AG04449 (cell line): ENCODE measurements at regions not wholly inside any gene's neighbourhood (a gene's known extent, or its start where the extent isn't known, plus 50 kb on each side); places are given as distances from the start of the nearest gene placed in this dataset.
"Not testable (repeated sequence)": the region's sequence is repeated elsewhere in the genome, so short reads cannot be mapped to it uniquely, and the experiment has no call there.

Source experiments
- CTCF ChIA-PET: fragments of 350-600 bp; formaldehyde crosslinking; extraction: SDS; loops from one replicate; lab custom pipeline; 2021; ENCODE audit warnings: antibody characterized with exemption; lab: Yijun Ruan, JAX
- POLR2A ChIA-PET: fragments of 400-600, 350-600 bp; formaldehyde crosslinking; extraction: SDS; loops from one replicate; lab custom pipeline; 2020; ENCODE audit warnings: antibody characterized with exemption, inconsistent platforms; lab: Yijun Ruan, JAX
- DNase-seq: peaks from one replicate; pipeline ENCODE4 v3.0.0-alpha.2; 2010; ENCODE audit warnings: low read depth, low spot score
- H3K4me3 ChIP-seq: 2 replicates; pipeline ENCODE4 v1.5.1; 2011; ENCODE audit warnings: low read depth, mild to moderate bottlenecking, control low read depth, low read length
- CTCF ChIP-seq: IDR thresholded peaks from one replicate; pipeline ENCODE4 v1.5.1; 2011; ENCODE audit warnings: mild to moderate bottlenecking, moderate library complexity, low read length, control low read depth, inconsistent platforms; ENCODE audit not compliant: insufficient read depth; ENCODE audit errors: missing control alignments

DNA sequence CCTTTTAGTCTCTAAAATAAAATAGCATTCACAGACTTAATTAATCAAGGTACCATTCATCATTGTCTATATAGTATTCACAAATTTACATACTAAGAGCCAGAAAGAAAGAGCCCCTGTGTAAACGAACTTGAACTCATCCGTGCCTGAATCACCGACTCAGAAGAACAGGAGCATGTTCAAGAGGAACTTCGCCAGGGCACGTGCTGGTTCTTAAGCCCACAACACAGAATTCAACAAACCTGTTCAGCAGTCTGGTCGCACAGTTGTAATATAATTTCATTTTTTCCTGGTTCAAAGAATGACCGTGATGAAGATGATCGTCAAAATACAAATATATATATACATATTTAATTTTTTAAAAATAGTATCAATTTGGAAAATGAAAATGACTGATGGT, 141.9 kb downstream of the CETN3 start:
- no peak for DNase-seq
- no peak for TF ChIP-seq CTCF
- ChIA-PET CTCF (interaction anchor here (1.0 to 5.9 kb wide), 3 partner anchors 13 to 1541 kb away, joined by 3 to 217 read pairs (median 3); no protein-coding TSS in a partner anchor), POLR2A (no interaction called here)
- H3K4me3 ChIP-seq = no peak overlapping the region

DNA sequence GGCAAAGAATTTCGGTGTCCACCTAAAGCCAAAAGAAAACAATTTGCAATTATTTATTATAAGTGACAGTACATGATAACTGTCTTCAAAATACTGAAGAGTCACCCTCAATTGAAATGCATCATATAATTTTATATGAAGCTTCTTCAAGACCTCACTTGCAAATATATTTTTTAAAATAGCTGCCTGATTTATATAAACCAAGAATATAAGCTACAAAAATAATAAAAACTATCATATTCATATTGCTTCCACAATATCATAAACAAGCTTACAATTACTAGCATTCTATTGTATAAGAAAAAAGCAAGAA, 144.1 kb downstream of the CETN3 start:
- TF ChIP-seq CTCF = no peak
- H3K4me3 ChIP-seq = no peak overlapping the region
- POLR2A ChIA-PET = no interaction called here
- CTCF ChIA-PET = interaction anchor here (0.6 to 5.9 kb wide), 24 partner anchors 9 to 1575 kb away, joined by 3 to 217 read pairs (median 3); no protein-coding TSS in a partner anchor
- DNase-seq = no peak

DNA sequence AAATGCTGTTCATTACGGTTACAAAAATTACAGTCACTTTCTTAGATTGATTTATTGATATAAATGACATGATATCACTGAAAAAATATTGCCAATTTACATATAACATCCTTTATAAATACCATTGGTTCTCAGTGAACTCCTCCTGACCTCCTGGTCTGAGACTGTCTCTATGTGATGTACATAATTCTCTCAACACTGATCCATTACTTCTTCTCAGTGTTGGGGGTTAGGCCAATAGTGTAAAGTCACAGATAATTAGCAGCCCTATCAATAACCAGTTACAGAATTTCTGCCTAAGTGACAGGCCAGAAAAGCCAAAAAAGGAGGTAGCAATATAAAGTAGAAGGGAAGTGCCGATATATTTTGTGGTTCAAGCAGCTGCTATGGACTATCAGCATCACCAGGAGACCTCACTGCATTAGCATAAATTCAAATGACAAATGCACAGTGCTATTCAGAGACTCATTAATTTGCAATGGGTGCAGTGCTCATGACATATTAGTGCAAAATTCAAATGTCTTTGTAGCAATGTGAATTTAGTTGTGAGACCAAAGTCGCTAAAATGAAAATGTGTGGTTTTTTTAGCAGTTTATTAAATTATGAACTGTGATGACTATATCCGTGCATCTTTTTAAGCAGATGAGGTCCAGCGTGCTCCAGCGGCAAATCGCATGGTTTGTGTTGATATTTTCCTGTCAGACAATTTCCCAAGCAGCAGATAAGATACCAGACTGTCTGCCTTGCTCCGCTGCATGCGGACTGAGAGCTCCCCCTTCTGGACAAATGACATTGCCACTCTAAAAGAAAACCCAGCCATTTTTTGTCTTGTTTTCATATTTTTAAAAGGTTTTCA, 144.6 kb downstream of the CETN3 start:
- TF ChIP-seq CTCF = peak; percentile 77
- DNase-seq = peak; percentile 19
- ChIA-PET CTCF (interaction anchor here (0.6 to 5.9 kb wide), 24 partner anchors 8 to 1574 kb away, joined by 3 to 217 read pairs (median 3); no protein-coding TSS in a partner anchor), POLR2A (no interaction called here)
- H3K4me3 ChIP-seq = no peak overlapping the region

DNA sequence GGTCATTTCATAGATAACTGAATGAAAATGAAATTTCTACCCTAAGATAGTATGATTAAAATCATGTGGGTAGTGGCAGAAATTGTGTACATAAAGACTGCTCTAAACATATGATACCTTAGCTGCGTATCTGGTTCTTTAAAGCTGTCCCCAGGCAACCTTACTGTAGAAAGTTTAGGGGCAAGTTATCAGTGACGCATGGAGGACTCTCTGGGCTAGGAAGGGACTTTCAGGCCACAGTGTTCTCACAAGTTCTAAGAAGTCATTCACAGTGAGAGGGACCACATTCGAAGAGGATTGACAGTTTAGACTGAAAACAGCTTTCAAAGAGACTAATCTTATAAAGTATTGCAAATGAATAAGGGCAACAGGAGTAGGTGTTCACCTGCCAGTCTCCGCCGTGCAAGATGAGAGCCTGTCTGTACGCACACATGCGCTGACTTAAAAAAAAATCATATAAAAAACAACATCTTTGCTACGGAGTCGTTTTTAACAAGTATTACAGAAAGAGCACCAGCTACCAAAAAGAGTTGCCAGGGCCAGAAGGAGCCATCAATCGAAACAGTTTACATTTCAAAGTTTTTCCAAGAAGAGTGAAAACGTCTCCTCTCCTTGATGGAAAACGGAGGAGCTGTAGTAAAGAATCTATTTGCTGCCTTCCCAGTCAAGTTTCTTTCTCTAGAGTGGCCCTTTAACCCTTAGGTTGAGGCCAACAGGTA, 146.3 kb downstream of the CETN3 start:
- POLR2A ChIA-PET = no interaction called here
- H3K4me3 ChIP-seq = no peak overlapping the region
- CTCF ChIA-PET = interaction anchor here (2.2 to 5.9 kb wide), 2 partner anchors 12 to 1536 kb away, joined by 7 to 217 read pairs; no protein-coding TSS in a partner anchor
- DNase-seq = no peak
- TF ChIP-seq CTCF = no peak

GRCh38 chr5:90251447-90251846, 158.1 kb downstream of the CETN3 start:
- ChIA-PET POLR2A (no interaction called here), CTCF (no interaction called here)
- TF ChIP-seq CTCF = no peak
- H3K4me3 ChIP-seq = no peak overlapping the region
- no peak for DNase-seq

GRCh38 chr5:90248640-90249039, 160.9 kb downstream of the CETN3 start:
- POLR2A ChIA-PET = no interaction called here
- H3K4me3 ChIP-seq = no peak overlapping the region
- CTCF ChIA-PET = no interaction called here
- DNase-seq = no peak
- TF ChIP-seq CTCF = no peak

- POLR2A ChIA-PET, DNase-seq, H3K4me3 ChIP-seq, CTCF ChIA-PET: not testable (repeated sequence)
These were observed 165.7 kb downstream of the CETN3 start for GRCh38 chr5:90243848-90244247.
